HepG2 (cell line): ENCODE measurements at regions not wholly inside any gene's neighbourhood (a gene's known extent, or its start where the extent isn't known, plus 50 kb on each side); places are given as distances from the start of the nearest gene placed in this dataset.

ENCODE experiments used
- ATAC-seq: fragments of 200-7000 bp; cut with Tn5 transposase; 3 replicates; pipeline ENCODE4 v1.9.1; 2020; ENCODE audit warnings: mild to moderate bottlenecking, moderate library complexity
- BruUV-seq: library from RNA; stranded (reverse); fragments of 400-500 nt; replicated peaks from 2 replicates; lab custom pipeline; 2021; lab: Mats Ljungman, UMichigan
- CTCF ChIA-PET: fragments of 300-600 bp; formaldehyde crosslinking; extraction: SDS; loops from one replicate; lab custom pipeline; 2021; ENCODE audit warnings: low total read pairs, inconsistent platforms, low intra/inter-chr PET ratio; lab: Yijun Ruan, JAX
- POLR2A ChIA-PET: fragments of 350-600 bp; sonication (Branson Sonifier 250); formaldehyde crosslinking; loops from one replicate; lab custom pipeline; 2020; ENCODE audit warnings: antibody characterized with exemption, inconsistent platforms; lab: Yijun Ruan, JAX
- DNase-seq: peaks from one replicate; pipeline ENCODE4 v3.0.0-alpha.2; 2015; ENCODE audit warnings: low spot score
- FAIRE-seq: peaks from 3 replicates; lab custom pipeline; 2011; peaks lifted over from hg19 to GRCh38; lab: Jason Lieb, UNC
- H2AFZ ChIP-seq: one replicate; pipeline ENCODE4 v1.6.1; 2011; ENCODE audit warnings: low read length, inconsistent platforms
- H3K27ac ChIP-seq: fragments of 300-600 bp; 3 replicates; pipeline ENCODE4 v1.8.0; 2011; ENCODE audit warnings: mixed run types, mild to moderate bottlenecking, mixed read lengths, low read length, inconsistent platforms; ENCODE audit not compliant: insufficient read depth; ENCODE audit errors: extremely low read length
- H3K27me3 ChIP-seq, 2 experiments: fragments of 200-600 bp in 1 of 2; 2 replicates in 1 of 2; 3 replicates in 1 of 2; pipeline versions ENCODE4 v1.6.0 to v1.8.0; 2011; ENCODE audit warnings: low read length in 2 of 2, mild to moderate bottlenecking in 2 of 2, moderate library complexity in 2 of 2, inconsistent platforms in 1 of 2; ENCODE audit not compliant: insufficient read depth in 2 of 2, control insufficient read depth in 1 of 2
- H3K36me3 ChIP-seq, 2 experiments: fragments of 200-600 bp in 1 of 2; replicated peaks in 1 of 2; 2 replicates in 1 of 2; 3 replicates in 1 of 2; pipeline versions ENCODE4 v1.5.1 to v1.8.0; 2011; ENCODE audit warnings: low read length in 2 of 2, inconsistent platforms in 1 of 2; ENCODE audit not compliant: insufficient read depth in 2 of 2, control insufficient read depth in 1 of 2
- H3K4me1 ChIP-seq: 2 replicates; pipeline ENCODE4 v1.5.1; 2012; ENCODE audit warnings: low read length, inconsistent platforms; ENCODE audit not compliant: insufficient read depth
- H3K4me2 ChIP-seq: 2 replicates; pipeline ENCODE4 v1.6.0; 2011; ENCODE audit warnings: low read depth, low read length, inconsistent platforms
- H3K4me3 ChIP-seq, 3 experiments: fragments of 200-600 bp in 1 of 3; sonication (generic), shearing (Covaris generic) in 1 of 3; replicated peaks in 1 of 3; 2 replicates each; pipeline ENCODE4 v1.5.1; 2011 to 2016; ENCODE audit warnings: low read length in 3 of 3, inconsistent platforms in 2 of 3, low read depth in 2 of 3, mild to moderate bottlenecking in 2 of 3, control low read depth in 1 of 3, mixed read lengths in 1 of 3; ENCODE audit not compliant: insufficient read depth in 1 of 3
- H3K79me2 ChIP-seq: one replicate; pipeline ENCODE4 v1.6.1; 2011; ENCODE audit warnings: low read length, inconsistent platforms; ENCODE audit not compliant: insufficient read depth
- H3K9ac ChIP-seq: 2 replicates; pipeline ENCODE4 v1.6.0; 2011; ENCODE audit warnings: mild to moderate bottlenecking, low read depth, low read length, inconsistent platforms; ENCODE audit not compliant: insufficient read depth
- H3K9me3 ChIP-seq: 2 replicates; pipeline ENCODE4 v1.5.1; 2012; ENCODE audit warnings: mild to moderate bottlenecking, low read length
- H4K20me1 ChIP-seq: 2 replicates; pipeline ENCODE4 v1.6.0; 2011; ENCODE audit warnings: inconsistent platforms, mild to moderate bottlenecking, low read length, moderate library complexity; ENCODE audit not compliant: insufficient read depth
- EEA1 ChIP-seq: sonication (generic); formaldehyde crosslinking; IDR thresholded peaks from 2 replicates; pipeline ENCODE4 v1.5.1; 2020; ENCODE audit warnings: mild to moderate bottlenecking, missing genetic modification reagents, borderline replicate concordance
- GFI1 ChIP-seq: sonication (generic); formaldehyde crosslinking; IDR thresholded peaks from 2 replicates; pipeline ENCODE4 v1.5.0; 2020; ENCODE audit warnings: missing genetic modification reagents, mild to moderate bottlenecking, borderline replicate concordance
- NR2F2 ChIP-seq: IDR thresholded peaks from 2 replicates; pipeline ENCODE4 v1.6.1; 2012; ENCODE audit warnings: low read depth, inconsistent platforms, borderline replicate concordance
- PITX1 ChIP-seq: sonication (generic); formaldehyde crosslinking; IDR thresholded peaks from 2 replicates; pipeline ENCODE4 v1.5.1; 2020; ENCODE audit warnings: mild to moderate bottlenecking, missing genetic modification reagents
- SIN3B ChIP-seq: fragments of 150-350 bp; IDR thresholded peaks from 2 replicates; pipeline ENCODE4 v1.6.1; 2014; ENCODE audit warnings: low read length
- SMAD3 ChIP-seq: sonication (generic); formaldehyde crosslinking; IDR thresholded peaks from 2 replicates; pipeline ENCODE4 v1.4.0; 2020; ENCODE audit warnings: missing genetic modification reagents
- ZMYM3 ChIP-seq: sonication (generic); formaldehyde crosslinking; IDR thresholded peaks from 2 replicates; pipeline ENCODE4 v1.5.1; 2020; ENCODE audit warnings: mild to moderate bottlenecking, missing genetic modification reagents
- ZSCAN20 ChIP-seq: sonication (generic); formaldehyde crosslinking; IDR thresholded peaks from 2 replicates; pipeline ENCODE4 v1.4.0; 2020; ENCODE audit warnings: missing genetic modification reagents, mild to moderate bottlenecking, borderline replicate concordance
- WGBS: methylation state at CpG from one replicate; pipeline ENCODE4 v1.1.6; 2017; ENCODE audit warnings: low lambda C conversion rate; 5-methylcytosine and 5-hydroxymethylcytosine counted together
- in situ Hi-C: cut with HindIII; loops from 2 replicates; pipeline ENCODE4 v1.10.0; 2017; ENCODE audit warnings: low pct_unique_long_range_greater_than_20kb; ENCODE audit not compliant: extremely low pct_ligation_motif_present
- intact Hi-C: fragments of 100-400 bp; cut with micrococcal nuclease; formaldehyde crosslinking; loops from one replicate; pipeline ENCODE4 v1.10.0; 2022; ENCODE audit not compliant: unreplicated experiment
- TF ChIP-seq, protein P1 (sequence below): sonication (generic); formaldehyde crosslinking; IDR thresholded peaks from 2 replicates; pipeline ENCODE4 v1.5.0; 2020; ENCODE audit warnings: missing genetic modification reagents
- TF ChIP-seq, protein P2 (sequence below): sonication (generic); formaldehyde crosslinking; IDR thresholded peaks from 2 replicates; pipeline ENCODE4 v1.8.0; 2022; ENCODE audit warnings: mild to moderate bottlenecking, missing genetic modification reagents, borderline replicate concordance

DNA sequence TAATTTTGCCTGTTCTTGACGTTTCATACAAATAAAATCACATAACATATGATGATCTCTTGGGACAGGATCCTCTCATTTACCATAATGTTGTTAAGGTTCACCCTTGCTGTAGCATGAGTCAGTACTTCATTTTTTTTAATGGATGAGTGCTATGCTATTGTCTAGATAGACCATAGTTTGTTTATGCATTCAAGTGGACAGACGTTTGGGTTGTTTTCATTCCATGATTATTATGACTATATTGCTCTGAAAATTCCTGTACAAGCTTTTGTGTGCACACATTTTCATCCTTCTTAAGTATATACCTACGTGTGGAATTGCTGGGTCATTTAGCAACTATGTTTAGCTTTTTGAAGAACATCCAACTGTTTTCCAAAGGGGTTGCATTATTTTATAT lies 325.6 kb upstream of the TMEM132C start:
- WGBS, result 0% methylated on average over 3 of the region's 3 CpGs
- Histone ChIP-seq H3K36me3 (no peaks in the 10 kb centered on the region), H2AFZ (no peak overlapping the region), H3K79me2 (no peaks in the 10 kb centered on the region), H3K27me3 (no peaks in the 10 kb centered on the region), H3K9ac (no peak overlapping the region), H3K4me1 (no peaks in the 10 kb centered on the region), H3K4me2 (no peak overlapping the region), H3K9me3 (peaks cover 48% of the 10 kb centered on the region), H4K20me1 (no peaks in the 10 kb centered on the region), H3K27ac (no peak overlapping the region), H3K4me3 (no peak overlapping the region)
- TF ChIP-seq ZMYM3 (no peak), PITX1 (CRISPR knock-in tag) (no peak), GFI1 (CRISPR knock-in tag) (no peak), EEA1 (no peak), NR2F2 (no peak), ZSCAN20 (CRISPR knock-in tag) (no peak), SMAD3 (CRISPR knock-in tag) (no peak), SIN3B (no peak)
- TF ChIP-seq, protein P1, sequence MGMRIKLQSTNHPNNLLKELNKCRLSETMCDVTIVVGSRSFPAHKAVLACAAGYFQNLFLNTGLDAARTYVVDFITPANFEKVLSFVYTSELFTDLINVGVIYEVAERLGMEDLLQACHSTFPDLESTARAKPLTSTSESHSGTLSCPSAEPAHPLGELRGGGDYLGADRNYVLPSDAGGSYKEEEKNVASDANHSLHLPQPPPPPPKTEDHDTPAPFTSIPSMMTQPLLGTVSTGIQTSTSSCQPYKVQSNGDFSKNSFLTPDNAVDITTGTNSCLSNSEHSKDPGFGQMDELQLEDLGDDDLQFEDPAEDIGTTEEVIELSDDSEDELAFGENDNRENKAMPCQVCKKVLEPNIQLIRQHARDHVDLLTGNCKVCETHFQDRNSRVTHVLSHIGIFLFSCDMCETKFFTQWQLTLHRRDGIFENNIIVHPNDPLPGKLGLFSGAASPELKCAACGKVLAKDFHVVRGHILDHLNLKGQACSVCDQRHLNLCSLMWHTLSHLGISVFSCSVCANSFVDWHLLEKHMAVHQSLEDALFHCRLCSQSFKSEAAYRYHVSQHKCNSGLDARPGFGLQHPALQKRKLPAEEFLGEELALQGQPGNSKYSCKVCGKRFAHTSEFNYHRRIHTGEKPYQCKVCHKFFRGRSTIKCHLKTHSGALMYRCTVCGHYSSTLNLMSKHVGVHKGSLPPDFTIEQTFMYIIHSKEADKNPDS (CRISPR knock-in tag), result no peak
- TF ChIP-seq, protein P2, sequence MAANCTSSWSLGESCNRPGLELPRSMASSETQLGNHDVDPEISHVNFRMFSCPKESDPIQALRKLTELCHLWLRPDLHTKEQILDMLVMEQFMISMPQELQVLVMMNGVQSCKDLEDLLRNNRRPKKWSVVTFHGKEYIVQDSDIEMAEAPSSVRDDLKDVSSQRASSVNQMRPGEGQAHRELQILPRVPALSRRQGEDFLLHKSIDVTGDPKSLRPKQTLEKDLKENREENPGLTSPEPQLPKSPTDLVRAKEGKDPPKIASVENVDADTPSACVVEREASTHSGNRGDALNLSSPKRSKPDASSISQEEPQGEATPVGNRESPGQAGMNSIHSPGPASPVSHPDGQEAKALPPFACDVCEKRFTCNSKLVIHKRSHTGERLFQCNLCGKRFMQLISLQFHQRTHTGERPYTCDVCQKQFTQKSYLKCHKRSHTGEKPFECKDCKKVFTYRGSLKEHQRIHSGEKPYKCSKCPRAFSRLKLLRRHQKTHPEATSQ (CRISPR knock-in tag), result no peak
- FAIRE-seq, result no peak
- intact Hi-C loops (no loop called here), in situ Hi-C loops (no loop called here)
- no peak for ATAC-seq
- POLR2A ChIA-PET, result no interaction called here
- CTCF ChIA-PET, result no interaction called here
- BruUV-seq, result no TSS peak
- DNase-seq, result no peak
